DMS79 (cell line): ENCODE measurements at regions not wholly inside any gene's neighbourhood (a gene's known extent, or its start where the extent isn't known, plus 50 kb on each side); places are given as distances from the start of the nearest gene placed in this dataset.

Experiments used
- DNase-seq: peaks from one replicate; lab custom pipeline; 2025; lab: John Stamatoyannopoulos, UW

- no peak for DNase-seq
These were observed 1118.1 kb upstream of the PABPC4L start for GRCh38 chr4:135319685-135320084.

- no peak for DNase-seq
These were observed 1114.7 kb upstream of the PABPC4L start for GRCh38 chr4:135316266-135316779.

GRCh38 chr4:135290136-135290535, 1088.5 kb upstream of the PABPC4L start:
- DNase-seq: no peak

- no peak for DNase-seq
These were observed 1082.3 kb upstream of the PABPC4L start for GRCh38 chr4:135283934-135284333.

GRCh38 chr4:135282676-135283075, 1081.1 kb upstream of the PABPC4L start:
- no peak for DNase-seq

GRCh38 chr4:135281230-135281629, 1079.6 kb upstream of the PABPC4L start:
- DNase-seq: no peak

GRCh38 chr4:135277980-135278315, 1076.4 kb upstream of the PABPC4L start:
- no peak for DNase-seq

- no peak for DNase-seq
These were observed 1075.7 kb upstream of the PABPC4L start for GRCh38 chr4:135277068-135277979.

- no peak for DNase-seq
These were observed 1072.8 kb upstream of the PABPC4L start for GRCh38 chr4:135274416-135274815.

GRCh38 chr4:135269125-135269890, 1067.7 kb upstream of the PABPC4L start:
- DNase-seq: no peak

GRCh38 chr4:135268369-135268768, 1066.8 kb upstream of the PABPC4L start:
- DNase-seq: no peak

GRCh38 chr4:135267148-135267865, 1065.7 kb upstream of the PABPC4L start:
- no peak for DNase-seq

GRCh38 chr4:135256111-135256510, 1054.5 kb upstream of the PABPC4L start:
- DNase-seq: no peak

GRCh38 chr4:135250040-135250439, 1048.5 kb upstream of the PABPC4L start:
- DNase-seq: no peak

GRCh38 chr4:135249024-135249423, 1047.4 kb upstream of the PABPC4L start:
- no peak for DNase-seq

- no peak for DNase-seq
These were observed 1043.1 kb upstream of the PABPC4L start for GRCh38 chr4:135244696-135245095.

GRCh38 chr4:135244056-135244455, 1042.5 kb upstream of the PABPC4L start:
- DNase-seq: no peak

- DNase-seq: no peak
These were observed 1039.2 kb upstream of the PABPC4L start for GRCh38 chr4:135240796-135241195.

GRCh38 chr4:135239964-135240363, 1038.4 kb upstream of the PABPC4L start:
- DNase-seq: no peak

GRCh38 chr4:135238940-135239339, 1037.4 kb upstream of the PABPC4L start:
- DNase-seq: no peak

- DNase-seq: no peak
These were observed 1034.5 kb upstream of the PABPC4L start for GRCh38 chr4:135236048-135236447.

- no peak for DNase-seq
These were observed 1026.3 kb upstream of the PABPC4L start for GRCh38 chr4:135227842-135228241.
